Skeletal muscle satellite cell (primary cell): ENCODE measurements at regions not wholly inside any gene's neighbourhood (a gene's known extent, or its start where the extent isn't known, plus 50 kb on each side); places are given as distances from the start of the nearest gene placed in this dataset.
"Not testable (repeated sequence)": the region's sequence is repeated elsewhere in the genome, so short reads cannot be mapped to it uniquely, and the experiment has no call there.

Experiments
- H3K27me3 ChIP-seq: 2 replicates; pipeline ENCODE4 v1.7.0; 2013; ENCODE audit warnings: low read length; ENCODE audit not compliant: control insufficient read depth, insufficient read depth
- H3K36me3 ChIP-seq: 2 replicates; pipeline ENCODE4 v1.7.0; 2013; ENCODE audit warnings: mild to moderate bottlenecking, control low read depth, low read length; ENCODE audit not compliant: insufficient read depth
- H3K4me1 ChIP-seq: 2 replicates; pipeline ENCODE4 v1.7.0; 2013; ENCODE audit warnings: low read length; ENCODE audit not compliant: control insufficient read depth, insufficient read depth
- H3K4me2 ChIP-seq: 2 replicates; pipeline ENCODE4 v1.7.0; 2013; ENCODE audit warnings: mild to moderate bottlenecking, low read length
- H3K4me3 ChIP-seq: 2 replicates; pipeline ENCODE4 v1.7.0; 2013; ENCODE audit warnings: low read length
- H3K9ac ChIP-seq: 2 replicates; pipeline ENCODE4 v1.7.0; 2013; ENCODE audit warnings: mild to moderate bottlenecking, low read depth, low read length, moderate library complexity
- H3K9me3 ChIP-seq: replicated peaks from 2 replicates; pipeline ENCODE4 v1.7.0; 2013; ENCODE audit warnings: mild to moderate bottlenecking, control low read depth, low read length

DNA sequence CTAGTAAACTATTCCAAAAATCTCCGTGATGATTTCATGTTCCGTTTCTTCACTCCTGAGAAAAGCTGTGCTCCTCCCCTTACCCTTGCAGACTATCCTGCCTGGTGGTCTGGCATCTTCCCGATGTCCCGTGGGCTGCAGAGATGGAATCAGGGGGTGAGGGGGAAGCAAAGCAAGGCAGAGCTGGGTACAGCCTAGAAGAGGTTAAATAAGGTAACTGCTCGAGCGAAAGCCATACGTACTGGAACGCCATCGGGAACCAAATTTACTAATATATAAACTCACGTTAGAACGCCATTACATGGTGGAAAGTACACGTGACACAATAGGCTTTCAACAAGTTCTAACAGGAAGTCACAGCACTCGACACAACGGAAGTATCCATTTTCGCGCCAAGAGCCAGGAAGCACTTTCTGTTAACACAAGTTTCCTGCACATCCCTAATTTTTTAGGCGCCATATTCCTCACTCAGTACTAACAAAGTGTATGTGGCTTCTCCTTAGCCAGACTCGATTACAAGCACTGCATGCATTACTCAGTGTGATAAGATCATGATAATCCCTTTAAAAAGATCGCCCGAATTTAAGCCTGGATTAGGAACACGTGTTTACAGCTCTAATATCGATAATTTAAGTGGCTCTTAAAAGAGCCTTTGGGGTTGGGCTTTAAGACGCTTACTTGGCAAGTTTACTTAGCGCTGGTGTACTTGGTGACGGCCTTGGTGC is 101.6 kb upstream of the PRSS16 start:
- no peaks in the 10 kb centered on the region for H3K27me3 ChIP-seq
- peak overlapping the region; percentile 81 for H3K4me2 ChIP-seq
- peak overlapping the region; percentile 76 for H3K9ac ChIP-seq
- peaks cover 3% of the 10 kb centered on the region for H3K4me1 ChIP-seq
- H3K36me3 ChIP-seq = no peaks in the 10 kb centered on the region
- no peaks in the 10 kb centered on the region for H3K9me3 ChIP-seq
- H3K4me3 ChIP-seq = peak overlapping the region; percentile 76

DNA sequence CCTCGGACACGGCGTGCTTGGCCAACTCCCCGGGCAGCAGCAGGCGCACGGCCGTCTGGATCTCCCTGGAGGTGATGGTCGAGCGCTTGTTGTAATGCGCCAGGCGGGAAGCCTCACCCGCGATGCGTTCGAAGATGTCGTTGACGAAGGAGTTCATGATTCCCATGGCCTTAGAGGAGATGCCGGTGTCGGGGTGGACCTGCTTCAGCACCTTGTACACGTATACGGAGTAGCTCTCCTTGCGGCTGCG is 101.1 kb upstream of the PRSS16 start:
- H3K9ac ChIP-seq = peak overlapping the region; percentile 76
- not testable (repeated sequence) for H3K27me3 ChIP-seq

DNA sequence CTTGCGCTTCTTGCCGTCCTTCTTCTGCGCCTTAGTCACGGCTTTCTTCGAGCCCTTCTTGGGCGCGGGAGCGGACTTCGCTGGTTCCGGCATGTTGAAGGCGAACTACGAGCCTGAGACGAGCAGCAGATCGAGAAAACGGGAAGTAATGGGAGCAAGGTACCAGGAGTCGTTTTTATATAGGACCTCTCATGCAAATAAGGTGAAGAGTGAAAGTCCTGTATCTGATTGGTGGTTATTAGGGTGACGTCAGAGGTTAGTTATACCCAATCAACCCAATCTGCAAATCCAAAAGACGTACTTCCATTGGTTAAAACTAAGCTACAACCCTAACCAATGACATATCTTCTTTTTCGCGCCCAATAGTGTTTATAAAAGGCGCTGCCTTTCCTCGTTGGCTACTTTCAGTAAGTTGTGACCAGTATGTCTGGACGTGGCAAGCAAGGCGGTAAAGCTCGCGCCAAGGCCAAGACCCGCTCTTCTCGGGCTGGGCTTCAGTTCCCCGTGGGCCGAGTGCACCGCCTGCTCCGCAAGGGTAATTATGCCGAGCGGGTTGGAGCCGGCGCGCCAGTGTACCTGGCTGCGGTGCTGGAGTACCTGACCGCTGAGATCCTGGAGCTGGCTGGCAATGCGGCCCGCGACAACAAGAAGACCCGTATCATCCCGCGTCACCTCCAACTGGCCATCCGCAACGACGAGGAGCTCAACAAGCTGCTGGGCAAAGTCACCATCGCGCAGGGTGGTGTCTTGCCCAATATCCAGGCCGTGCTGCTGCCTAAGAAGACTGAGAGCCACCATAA is 100.6 kb upstream of the PRSS16 start:
- peak overlapping the region; percentile 76 for H3K9ac ChIP-seq
- no peaks in the 10 kb centered on the region for H3K36me3 ChIP-seq
- peak overlapping the region; percentile 84 for H3K4me2 ChIP-seq
- H3K4me1 ChIP-seq = peaks cover 3% of the 10 kb centered on the region
- H3K27me3 ChIP-seq = no peaks in the 10 kb centered on the region
- peak overlapping the region; percentile 76 for H3K4me3 ChIP-seq
- H3K9me3 ChIP-seq = no peaks in the 10 kb centered on the region

More for the DNA sequence above, 101.1 kb upstream of the PRSS16 start:
- peak overlapping the region; percentile 81 for H3K4me2 ChIP-seq
- not testable (repeated sequence) for H3K4me1 ChIP-seq, H3K36me3 ChIP-seq, H3K9me3 ChIP-seq
- H3K4me3 ChIP-seq = peak overlapping the region; percentile 76

DNA sequence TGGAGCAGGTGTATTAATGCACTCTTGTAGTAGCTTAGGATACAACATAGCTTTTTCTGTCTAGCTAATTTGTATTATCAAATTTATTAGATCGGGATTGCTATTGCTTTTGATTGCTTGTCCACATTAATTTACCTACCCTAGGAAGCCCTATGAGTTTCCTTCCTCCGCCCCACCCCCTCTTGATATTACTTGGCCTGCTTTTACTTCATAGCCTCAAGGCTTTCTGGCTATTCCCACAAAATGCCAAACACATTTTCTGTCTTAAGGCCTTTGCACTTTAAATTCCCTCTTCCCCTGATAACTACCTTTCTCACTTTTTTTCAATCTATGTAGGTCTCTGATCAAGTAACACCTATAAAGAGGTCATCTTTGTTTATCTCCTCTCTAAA is 99.1 kb upstream of the PRSS16 start:
- no peak overlapping the region for H3K4me2 ChIP-seq
- H3K9me3 ChIP-seq = no peaks in the 10 kb centered on the region
- no peak overlapping the region for H3K4me3 ChIP-seq
- H3K9ac ChIP-seq = no peak overlapping the region
- no peaks in the 10 kb centered on the region for H3K36me3 ChIP-seq
- H3K4me1 ChIP-seq = peaks cover 3% of the 10 kb centered on the region
- no peaks in the 10 kb centered on the region for H3K27me3 ChIP-seq

DNA sequence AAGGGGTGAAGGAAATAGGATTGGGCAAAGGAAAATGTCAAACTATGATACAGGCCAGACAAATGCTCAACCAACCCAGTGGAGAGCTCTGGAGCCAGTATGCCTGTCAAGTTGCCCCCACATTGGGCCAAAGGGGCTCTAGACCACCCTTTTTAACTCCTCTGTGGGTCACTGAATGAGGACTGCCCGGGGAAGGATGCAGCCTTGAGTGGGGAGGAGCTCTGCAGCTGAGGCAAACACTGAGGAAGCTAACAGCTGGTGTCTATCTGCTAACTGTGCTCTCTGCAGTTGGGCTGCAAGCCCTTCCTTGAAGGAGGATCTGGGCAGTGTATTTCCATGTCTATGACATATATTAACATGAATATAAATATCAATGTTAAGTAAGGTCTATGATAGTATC is 98.4 kb upstream of the PRSS16 start:
- no peaks in the 10 kb centered on the region for H3K9me3 ChIP-seq
- H3K36me3 ChIP-seq = no peaks in the 10 kb centered on the region
- peaks cover 3% of the 10 kb centered on the region for H3K4me1 ChIP-seq
- no peak overlapping the region for H3K4me3 ChIP-seq
- H3K9ac ChIP-seq = no peak overlapping the region
- H3K27me3 ChIP-seq = no peaks in the 10 kb centered on the region
- H3K4me2 ChIP-seq = no peak overlapping the region

DNA sequence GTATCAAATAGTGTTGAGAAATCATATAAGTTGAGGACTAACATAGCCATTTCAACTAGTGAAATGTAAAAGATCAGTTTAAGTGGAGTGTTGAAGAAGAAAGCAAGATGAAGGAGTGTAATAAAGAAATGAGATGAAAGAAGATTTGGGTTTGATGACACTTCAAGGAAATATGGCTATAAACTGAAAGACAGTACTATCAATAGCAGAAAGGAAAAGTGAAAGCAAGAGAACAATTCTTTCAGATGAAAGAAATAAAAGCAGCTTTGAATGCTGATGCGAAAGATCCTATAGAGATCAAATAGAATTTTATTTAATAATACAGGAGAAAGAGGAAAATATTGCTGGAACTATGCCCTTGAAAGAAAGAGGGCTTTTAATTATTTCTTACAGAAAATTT is 92.8 kb upstream of the PRSS16 start:
- no peaks in the 10 kb centered on the region for H3K4me1 ChIP-seq
- no peaks in the 10 kb centered on the region for H3K36me3 ChIP-seq
- H3K4me3 ChIP-seq = no peak overlapping the region
- no peaks in the 10 kb centered on the region for H3K9me3 ChIP-seq
- no peak overlapping the region for H3K4me2 ChIP-seq
- H3K27me3 ChIP-seq = no peaks in the 10 kb centered on the region
- H3K9ac ChIP-seq = no peak overlapping the region

DNA sequence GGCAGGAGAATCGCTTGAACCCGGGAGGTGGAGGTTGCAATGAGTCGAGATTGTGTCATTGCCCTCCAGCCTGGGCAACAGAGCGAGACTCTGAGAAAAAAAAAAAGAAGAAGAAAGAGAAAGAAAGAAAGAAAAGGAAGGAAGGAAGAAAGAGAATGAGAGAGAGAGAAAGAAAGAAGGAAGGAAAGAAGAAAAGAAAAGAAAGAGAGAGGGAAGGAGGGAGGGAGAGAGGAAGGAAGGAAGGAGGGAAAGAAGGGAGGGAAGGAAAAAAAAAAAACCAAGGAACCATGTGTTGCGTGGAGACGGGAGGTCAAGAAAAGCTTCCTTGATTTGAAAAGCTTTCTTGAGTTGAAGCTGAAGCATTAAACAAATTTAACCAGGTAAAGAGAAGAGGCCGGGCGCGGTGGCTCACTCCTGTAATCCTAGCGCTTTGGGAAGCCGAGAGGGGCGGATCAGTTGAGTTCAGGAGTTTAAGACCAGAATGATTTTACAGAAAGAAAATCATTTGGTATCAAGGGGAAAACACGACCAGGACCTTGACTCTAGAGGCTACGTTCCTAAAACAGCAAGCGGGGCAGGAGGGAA is 90.5 kb upstream of the PRSS16 start:
- H3K36me3 ChIP-seq = no peaks in the 10 kb centered on the region
- H3K4me2 ChIP-seq = peak overlapping the region; percentile 85
- H3K27me3 ChIP-seq = peaks cover 5% of the 10 kb centered on the region
- H3K4me1 ChIP-seq = no peaks in the 10 kb centered on the region
- H3K9ac ChIP-seq = peak overlapping the region; percentile 31
- H3K9me3 ChIP-seq = no peaks in the 10 kb centered on the region
- H3K4me3 ChIP-seq = peak overlapping the region; percentile 65

DNA sequence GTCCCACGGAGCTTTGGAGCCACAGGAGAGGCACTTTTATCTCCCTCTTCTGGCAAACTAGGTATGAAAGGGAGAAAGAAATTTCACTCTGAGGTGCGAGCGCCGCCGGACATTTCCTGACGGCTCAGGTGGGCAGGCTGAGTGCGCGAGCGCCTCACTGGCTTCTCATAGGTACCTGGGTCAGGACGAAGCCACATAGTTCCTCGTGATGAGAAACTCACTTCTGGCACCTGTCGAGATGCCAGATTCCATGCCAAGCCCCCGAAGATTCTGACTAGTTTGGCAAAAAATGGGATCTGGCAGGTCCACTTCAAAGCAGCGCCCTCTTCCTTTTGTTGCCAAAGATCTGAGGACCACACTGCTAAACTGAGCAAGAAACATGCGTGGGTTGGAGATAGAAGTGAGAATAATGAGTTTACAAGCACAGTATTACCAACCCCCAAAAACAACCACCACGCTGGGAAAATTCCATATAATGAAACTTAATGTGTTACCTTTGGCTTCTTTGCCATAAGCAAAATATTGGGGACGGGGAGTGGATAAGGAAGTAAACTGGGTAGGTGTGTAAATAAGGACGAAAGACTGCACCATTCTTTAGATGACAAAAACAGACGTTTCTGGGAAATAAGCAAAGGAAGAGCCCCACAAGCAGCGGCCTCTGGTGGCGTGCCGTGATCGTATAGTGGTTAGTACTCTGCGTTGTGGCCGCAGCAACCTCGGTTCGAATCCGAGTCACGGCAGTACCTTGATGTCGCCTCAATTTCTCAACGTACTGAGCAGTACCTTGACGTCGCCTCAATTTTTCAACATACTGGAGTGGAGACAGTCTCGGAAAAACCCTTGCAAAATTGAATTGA is 89.8 kb upstream of the PRSS16 start:
- no peaks in the 10 kb centered on the region for H3K4me1 ChIP-seq
- peak overlapping the region; percentile 31 for H3K9ac ChIP-seq
- H3K36me3 ChIP-seq = no peaks in the 10 kb centered on the region

DNA sequence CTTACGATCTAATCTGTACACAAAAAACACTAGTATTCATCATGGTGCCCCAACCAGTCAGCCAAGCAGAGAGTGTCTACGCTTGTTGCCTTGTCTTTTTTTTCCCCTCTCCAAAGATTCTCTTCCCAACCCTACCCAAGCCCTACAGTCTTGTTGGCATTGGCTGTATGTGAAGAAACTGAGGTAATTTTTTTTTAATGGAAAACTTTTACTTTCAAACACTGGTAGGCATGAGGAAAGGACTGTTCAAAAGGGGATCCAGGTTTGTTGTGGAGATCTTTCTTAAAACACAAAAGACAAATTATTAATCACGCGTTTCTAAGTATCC is 89.2 kb upstream of the PRSS16 start:
- Histone ChIP-seq H3K9me3 (no peaks in the 10 kb centered on the region), H3K9ac (no peak overlapping the region), H3K4me2 (peak overlapping the region; percentile 85), H3K36me3 (no peaks in the 10 kb centered on the region), H3K4me3 (peak overlapping the region; percentile 65), H3K27me3 (peaks cover 5% of the 10 kb centered on the region), H3K4me1 (no peaks in the 10 kb centered on the region)

More for the DNA sequence above, 89.8 kb upstream of the PRSS16 start:
- peak overlapping the region; percentile 65 for H3K4me3 ChIP-seq
- H3K27me3 ChIP-seq = peaks cover 5% of the 10 kb centered on the region
- H3K9me3 ChIP-seq = no peaks in the 10 kb centered on the region
- H3K4me2 ChIP-seq = peak overlapping the region; percentile 85

DNA sequence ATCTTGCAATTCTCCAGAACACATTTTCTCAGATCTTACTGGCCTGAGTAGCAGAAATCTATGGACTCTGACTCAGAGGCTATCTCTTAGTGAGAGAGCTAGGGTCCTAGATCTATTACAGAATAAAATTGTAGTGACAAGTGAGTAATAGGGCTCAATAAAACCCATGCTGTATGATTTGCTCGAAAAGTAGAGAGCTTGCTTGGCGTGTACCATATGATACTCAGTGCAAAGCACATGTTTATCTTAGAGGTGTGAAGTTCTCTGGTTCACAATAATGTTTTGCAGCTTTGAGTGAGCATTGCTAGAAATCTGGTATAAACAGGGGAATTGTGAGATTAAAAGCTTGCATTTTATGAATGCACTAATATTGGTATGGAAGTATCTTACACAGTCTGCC is 87.8 kb upstream of the PRSS16 start:
- Histone ChIP-seq H3K36me3 (no peaks in the 10 kb centered on the region), H3K4me2 (no peak overlapping the region), H3K27me3 (peaks cover 5% of the 10 kb centered on the region), H3K4me1 (no peaks in the 10 kb centered on the region), H3K9ac (no peak overlapping the region), H3K4me3 (no peak overlapping the region), H3K9me3 (no peaks in the 10 kb centered on the region)

DNA sequence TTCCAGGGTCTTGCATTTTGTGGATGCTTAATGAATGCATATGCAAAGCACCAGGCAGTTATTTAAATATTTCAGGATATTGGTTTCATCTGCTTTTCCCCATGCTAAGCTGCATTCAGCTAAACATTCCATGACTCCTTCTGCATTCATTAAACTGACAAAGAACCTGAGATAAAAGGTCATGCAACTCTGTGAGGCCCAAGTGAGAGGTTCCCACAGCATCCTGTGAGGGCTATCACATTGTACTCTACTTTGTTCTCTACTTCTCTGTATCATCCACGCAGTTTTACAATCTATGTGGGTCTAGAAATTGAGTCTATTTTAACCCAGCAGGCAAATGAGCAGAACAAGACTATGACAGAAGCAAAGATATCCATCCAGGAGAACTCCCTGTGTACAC is 86.4 kb upstream of the PRSS16 start:
- H3K4me3 ChIP-seq = no peak overlapping the region
- H3K36me3 ChIP-seq = no peaks in the 10 kb centered on the region
- no peak overlapping the region for H3K4me2 ChIP-seq
- H3K9me3 ChIP-seq = no peaks in the 10 kb centered on the region
- no peak overlapping the region for H3K9ac ChIP-seq
- H3K27me3 ChIP-seq = peaks cover 5% of the 10 kb centered on the region
- no peaks in the 10 kb centered on the region for H3K4me1 ChIP-seq
